Liver (tissue), 3 donors: ENCODE measurements at regions not wholly inside any gene's neighbourhood (a gene's known extent, or its start where the extent isn't known, plus 50 kb on each side); places are given as distances from the start of the nearest gene placed in this dataset.

Experiments used
- CTCF ChIP-seq: fragments of 150-350 bp; IDR thresholded peaks from 2 replicates; pipeline ENCODE4 v1.5.1; 2017; ENCODE audit warnings: improper control_type of control experiment, low read depth, low read length; ENCODE audit not compliant: missing input control
- EGR1 ChIP-seq, 2 donors: IDR thresholded peaks; 2 replicates each; pipeline ENCODE4 v1.6.1; 2016 to 2018; ENCODE audit warnings: antibody characterized with exemption in 2 of 2, low read depth in 2 of 2
- GABPA ChIP-seq, 2 donors: IDR thresholded peaks in 1 of 2; conservative IDR thresholded peaks in 1 of 2; 2 replicates each; pipeline ENCODE4 v1.6.1; 2016; ENCODE audit warnings: antibody characterized with exemption in 2 of 2, mild to moderate bottlenecking in 1 of 2, moderate library complexity in 1 of 2
- JUND ChIP-seq, 2 donors: IDR thresholded peaks; 2 replicates each; pipeline ENCODE4 v1.6.1; 2016; ENCODE audit warnings: antibody characterized with exemption in 2 of 2
- MAX ChIP-seq: IDR thresholded peaks from 2 replicates; pipeline ENCODE4 v1.6.1; 2016; ENCODE audit warnings: antibody characterized with exemption
- RAD21 ChIP-seq, 2 donors: IDR thresholded peaks; 2 replicates each; pipeline ENCODE4 v1.6.1; 2016; ENCODE audit warnings: antibody characterized with exemption in 2 of 2, mild to moderate bottlenecking in 2 of 2
- SP1 ChIP-seq: IDR thresholded peaks from 2 replicates; pipeline ENCODE4 v1.6.1; 2018; ENCODE audit warnings: antibody characterized with exemption, mild to moderate bottlenecking
- YY1 ChIP-seq: IDR thresholded peaks from 2 replicates; pipeline ENCODE4 v1.6.1; 2016; ENCODE audit warnings: antibody characterized with exemption, mild to moderate bottlenecking
- ZBTB33 ChIP-seq: IDR thresholded peaks from 2 replicates; pipeline ENCODE4 v1.6.1; 2016; ENCODE audit warnings: antibody characterized with exemption
- donor health status: healthy.
- donor health status: healthy.

GRCh38 chr5:26535215-26535614 lies 503.2 kb downstream of the CDH9 start:
- TF ChIP-seq CTCF: no peak
- TF ChIP-seq MAX: no peak
- TF ChIP-seq RAD21 (IDR thresholded peaks at IDR 0.05): no peak
- no peak for TF ChIP-seq EGR1 (IDR thresholded peaks at IDR 0.05; ENCODE audit: low read depth in 2 of 2)
- TF ChIP-seq ZBTB33: no peak
- TF ChIP-seq SP1: no peak
- no peak for TF ChIP-seq YY1
- TF ChIP-seq JUND (IDR thresholded peaks at IDR 0.05): no peak
- TF ChIP-seq GABPA (IDR thresholded peaks at IDR 0.05 in 1 of 2, conservative IDR thresholded peaks at IDR 0.05 in 1 of 2): no peak
